GM21381 (cell line): ENCODE measurements at regions not wholly inside any gene's neighbourhood (a gene's known extent, or its start where the extent isn't known, plus 50 kb on each side); places are given as distances from the start of the nearest gene placed in this dataset.
"Not testable (repeated sequence)": the region's sequence is repeated elsewhere in the genome, so short reads cannot be mapped to it uniquely, and the experiment has no call there.

Source experiments
- ATAC-seq: cut with Tn5 transposase; IDR thresholded peaks from one replicate; pipeline ENCODE4 v1.9.1; 2021; ENCODE audit warnings: mild to moderate bottlenecking, moderate library complexity; ENCODE audit not compliant: unreplicated experiment

- no peak for ATAC-seq
Observed at GRCh38 chr2:167697948-167698347, 549.4 kb downstream of the STK39 start.

- no peak for ATAC-seq
Observed at GRCh38 chr2:167697194-167697593, 550.2 kb downstream of the STK39 start.

- ATAC-seq, result no peak
Observed at GRCh38 chr2:167692936-167693335, 554.5 kb downstream of the STK39 start.

- ATAC-seq, result no peak
Observed at GRCh38 chr2:167692191-167692590, 555.2 kb downstream of the STK39 start.

- no peak for ATAC-seq
Observed at GRCh38 chr2:167689444-167689843, 558.0 kb downstream of the STK39 start.

- no peak for ATAC-seq
Observed at GRCh38 chr2:167686691-167687090, 560.7 kb downstream of the STK39 start.

GRCh38 chr2:167681234-167682015, 566.0 kb downstream of the STK39 start:
- ATAC-seq, result no peak

- no peak for ATAC-seq
Observed at GRCh38 chr2:167678158-167678557, 569.2 kb downstream of the STK39 start.

GRCh38 chr2:167675906-167676305, 571.5 kb downstream of the STK39 start:
- ATAC-seq, result no peak

- no peak for ATAC-seq
Observed at GRCh38 chr2:167670588-167670987, 576.8 kb downstream of the STK39 start.

GRCh38 chr2:167653131-167653530, 594.3 kb downstream of the STK39 start:
- ATAC-seq, result no peak

GRCh38 chr2:167652401-167652800, 595.0 kb downstream of the STK39 start:
- ATAC-seq, result no peak

- no peak for ATAC-seq
Observed at GRCh38 chr2:167651406-167652151, 595.8 kb downstream of the STK39 start.

GRCh38 chr2:167646557-167646956, 600.8 kb downstream of the STK39 start:
- no peak for ATAC-seq

- ATAC-seq, result no peak
Observed at GRCh38 chr2:167640096-167640495, 607.3 kb downstream of the STK39 start.

GRCh38 chr2:167637741-167638140, 609.7 kb downstream of the STK39 start:
- no peak for ATAC-seq

GRCh38 chr2:167632271-167632670, 615.1 kb downstream of the STK39 start:
- not testable (repeated sequence) for ATAC-seq

GRCh38 chr2:167626961-167627360, 620.4 kb downstream of the STK39 start:
- no peak for ATAC-seq

- ATAC-seq, result no peak
Observed at GRCh38 chr2:167626301-167626700, 621.1 kb downstream of the STK39 start.

GRCh38 chr2:167616997-167617396, 630.4 kb downstream of the STK39 start:
- no peak for ATAC-seq

GRCh38 chr2:167613471-167613870, 633.9 kb downstream of the STK39 start:
- no peak for ATAC-seq

GRCh38 chr2:167608487-167608886, 638.9 kb downstream of the STK39 start:
- no peak for ATAC-seq
